Mammary epithelial cell (primary cell): ENCODE measurements at regions not wholly inside any gene's neighbourhood (a gene's known extent, or its start where the extent isn't known, plus 50 kb on each side); places are given as distances from the start of the nearest gene placed in this dataset.

Experiments
- CTCF ChIP-seq, 2 donors: IDR thresholded peaks in 1 of 2; conservative IDR thresholded peaks in 1 of 2; 2 replicates each; pipeline ENCODE4 v1.5.1; 2011 to 2012; ENCODE audit warnings: inconsistent platforms in 2 of 2, low read length in 2 of 2, mild to moderate bottlenecking in 2 of 2, control low read depth in 1 of 2, low read depth in 1 of 2; ENCODE audit not compliant: insufficient read depth in 1 of 2; ENCODE audit errors: extremely low read depth in 1 of 2
- EZH2 ChIP-seq: IDR thresholded peaks from 2 replicates; pipeline ENCODE4 v1.6.1; 2012; ENCODE audit warnings: low read length, inconsistent platforms, borderline replicate concordance

GRCh38 chr6:163630096-163630495, 215.6 kb downstream of the QKI start:
- TF ChIP-seq CTCF (conservative IDR thresholded peaks at IDR 0.05 in 1 of 2, IDR thresholded peaks at IDR 0.05 in 1 of 2; ENCODE audit: extremely low read depth in 1 of 2, insufficient read depth in 1 of 2, low read depth in 1 of 2, low read length in 2 of 2) (no peak), EZH2 (no peak)
